Omental fat pad (tissue), 3 donors: ENCODE measurements at regions not wholly inside any gene's neighbourhood (a gene's known extent, or its start where the extent isn't known, plus 50 kb on each side); places are given as distances from the start of the nearest gene placed in this dataset.

ENCODE experiments used
- ATAC-seq: fragments of 150-250 bp; one replicate; pipeline ENCODE4 v1.9.1; 2016; ENCODE audit warnings: mild to moderate bottlenecking, moderate library complexity; ENCODE audit not compliant: low FRiP score
- DNase-seq: peaks from one replicate; pipeline ENCODE4 v3.0.0-alpha.2; 2019; ENCODE audit warnings: low spot score
- TF ChIP-seq, protein P1 (sequence below), 3 donors: fragments of 450-650 bp; IDR thresholded peaks; one replicate each; pipeline ENCODE4 v1.5.1; 2016 to 2017; ENCODE audit warnings: antibody characterized with exemption in 3 of 3, mild to moderate bottlenecking in 3 of 3, moderate library complexity in 2 of 3

- DNase-seq (no peak), ATAC-seq (no peak)
Observed at GRCh38 chr7:26477381-26477990, 185.8 kb downstream of the SNX10 start.

DNA sequence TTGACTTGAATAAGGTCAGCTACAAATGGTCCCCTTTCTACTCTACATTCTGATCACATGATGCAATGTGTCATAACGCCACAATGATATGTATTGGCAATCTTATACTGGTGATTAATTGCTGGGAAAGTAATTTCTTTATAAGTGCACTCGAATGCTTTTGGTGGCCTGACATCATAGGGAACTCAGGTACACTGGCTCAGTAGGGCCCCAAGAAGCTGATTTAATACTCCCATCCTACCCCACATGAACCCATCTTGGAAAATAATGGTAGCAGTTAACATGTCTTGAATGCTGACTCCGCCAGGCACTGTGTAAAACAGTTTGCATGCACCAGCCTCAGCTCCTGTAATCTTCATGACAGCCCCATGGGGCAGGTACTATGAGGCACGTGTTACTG, 186.9 kb downstream of the SNX10 start:
- TF ChIP-seq, protein P1, sequence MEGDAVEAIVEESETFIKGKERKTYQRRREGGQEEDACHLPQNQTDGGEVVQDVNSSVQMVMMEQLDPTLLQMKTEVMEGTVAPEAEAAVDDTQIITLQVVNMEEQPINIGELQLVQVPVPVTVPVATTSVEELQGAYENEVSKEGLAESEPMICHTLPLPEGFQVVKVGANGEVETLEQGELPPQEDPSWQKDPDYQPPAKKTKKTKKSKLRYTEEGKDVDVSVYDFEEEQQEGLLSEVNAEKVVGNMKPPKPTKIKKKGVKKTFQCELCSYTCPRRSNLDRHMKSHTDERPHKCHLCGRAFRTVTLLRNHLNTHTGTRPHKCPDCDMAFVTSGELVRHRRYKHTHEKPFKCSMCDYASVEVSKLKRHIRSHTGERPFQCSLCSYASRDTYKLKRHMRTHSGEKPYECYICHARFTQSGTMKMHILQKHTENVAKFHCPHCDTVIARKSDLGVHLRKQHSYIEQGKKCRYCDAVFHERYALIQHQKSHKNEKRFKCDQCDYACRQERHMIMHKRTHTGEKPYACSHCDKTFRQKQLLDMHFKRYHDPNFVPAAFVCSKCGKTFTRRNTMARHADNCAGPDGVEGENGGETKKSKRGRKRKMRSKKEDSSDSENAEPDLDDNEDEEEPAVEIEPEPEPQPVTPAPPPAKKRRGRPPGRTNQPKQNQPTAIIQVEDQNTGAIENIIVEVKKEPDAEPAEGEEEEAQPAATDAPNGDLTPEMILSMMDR (IDR thresholded peaks at IDR 0.05) = no peak
- no peak for ATAC-seq
- no peak for DNase-seq

More at GRCh38 chr7:26477381-26477990, 185.8 kb downstream of the SNX10 start:
- TF ChIP-seq, protein P1 (IDR thresholded peaks at IDR 0.05) = no peak

DNA sequence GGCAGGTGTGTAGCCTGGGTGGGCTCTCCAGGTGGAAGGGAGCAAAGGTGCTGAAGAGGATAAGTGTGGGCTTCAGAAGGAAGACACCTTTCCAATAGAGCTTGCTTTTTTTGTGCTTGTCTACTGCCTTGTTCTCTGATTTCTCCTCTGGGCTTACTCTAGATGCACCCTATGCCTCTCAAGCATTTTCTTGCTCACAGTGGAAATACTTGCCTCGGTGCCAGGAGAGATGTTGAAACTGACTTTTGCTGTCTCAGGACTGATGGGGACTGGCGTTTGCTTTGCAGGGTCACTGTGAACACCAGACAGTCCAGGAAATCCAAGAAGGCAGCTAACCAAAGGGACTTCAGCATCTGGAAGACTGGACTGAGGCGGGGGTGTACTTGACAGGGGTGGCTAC, 187.9 kb downstream of the SNX10 start:
- TF ChIP-seq, protein P1 (IDR thresholded peaks at IDR 0.05) = no peak
- DNase-seq (no peak), ATAC-seq (no peak)

GRCh38 chr7:26480156-26480555, 188.5 kb downstream of the SNX10 start:
- ATAC-seq (no peak), DNase-seq (no peak)
- TF ChIP-seq, protein P1 (IDR thresholded peaks at IDR 0.05) = no peak

DNA sequence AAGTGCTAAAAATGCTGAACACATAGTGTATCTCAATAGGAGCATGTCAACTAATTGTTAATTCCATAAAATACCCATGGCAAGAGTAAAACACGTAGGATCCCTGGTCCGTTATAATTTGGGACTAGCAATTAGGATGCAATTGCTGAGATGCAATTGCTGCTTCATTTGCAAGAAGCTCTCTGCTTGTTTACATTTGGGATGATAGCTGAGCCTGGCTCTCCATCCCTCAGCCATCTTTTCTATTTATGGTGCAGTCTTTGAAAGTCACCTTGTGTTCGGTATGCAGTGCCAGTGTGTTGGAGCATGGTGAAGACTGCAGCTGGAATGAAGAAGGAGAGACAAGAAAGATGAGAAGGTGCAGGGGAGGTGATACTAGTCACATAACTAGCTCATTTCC, 191.3 kb downstream of the SNX10 start:
- DNase-seq (no peak), ATAC-seq (no peak)
- TF ChIP-seq, protein P1 (IDR thresholded peaks at IDR 0.05) = no peak

- ATAC-seq (no peak), DNase-seq (no peak)
- TF ChIP-seq, protein P1 (IDR thresholded peaks at IDR 0.05) = no peak
Observed at GRCh38 chr7:26483843-26484242, 192.2 kb downstream of the SNX10 start.

- DNase-seq = no peak
- no peak for ATAC-seq
- TF ChIP-seq, protein P1 (IDR thresholded peaks at IDR 0.05) = no peak
Observed at GRCh38 chr7:26485367-26485934, 193.8 kb downstream of the SNX10 start.
